Stimulated activated naive CD8-positive, alpha-beta T cell treated with anti-CD3 and anti-CD28 coated beads, Interleukin-15, Interleukin-2, amounts not matched to agents 100 U/mL and 50 U/mL, for 24 hours (primary cell): ENCODE measurements at regions not wholly inside any gene's neighbourhood (a gene's known extent, or its start where the extent isn't known, plus 50 kb on each side); places are given as distances from the start of the nearest gene placed in this dataset.
"Not testable (repeated sequence)": the region's sequence is repeated elsewhere in the genome, so short reads cannot be mapped to it uniquely, and the experiment has no call there.

Experiments
- ATAC-seq: fragments of 150-1000 bp; cut with Tn5 transposase; one replicate; pipeline ENCODE4 v1.10.0; 2021
- DNase-seq: peaks from one replicate; pipeline ENCODE4 v3.0.0; 2021

GRCh38 chr6:119493980-119494379 lies 144.4 kb upstream of the MAN1A1 start:
- DNase-seq, result no peak

DNA sequence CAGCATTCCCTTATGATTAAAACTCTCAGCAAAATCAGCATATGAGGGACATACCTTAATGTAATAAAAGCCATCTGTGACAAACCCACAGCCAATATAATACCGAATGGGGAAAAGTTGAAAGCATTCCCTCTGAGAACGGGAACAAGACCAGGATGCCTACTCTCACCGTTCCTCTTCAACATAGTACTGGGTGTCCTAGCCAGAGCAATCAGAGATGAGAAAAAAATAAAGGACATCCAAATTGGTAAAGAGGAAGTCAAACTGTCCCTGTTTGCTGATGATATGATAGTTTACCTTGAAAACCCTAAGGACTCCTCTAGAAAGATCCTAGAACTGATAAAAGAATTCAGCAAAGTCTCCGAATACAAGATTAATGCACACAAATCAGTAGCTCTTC lies 141.6 kb upstream of the MAN1A1 start:
- not testable (repeated sequence) for DNase-seq, ATAC-seq

More at GRCh38 chr6:119493980-119494379, 144.4 kb upstream of the MAN1A1 start:
- no peak for ATAC-seq

- DNase-seq, ATAC-seq: not testable (repeated sequence)
Measured at GRCh38 chr6:119490050-119490449, 140.5 kb upstream of the MAN1A1 start.

- ATAC-seq (no peak), DNase-seq (no peak)
Measured at GRCh38 chr6:119484598-119484997, 135.0 kb upstream of the MAN1A1 start.

- DNase-seq, result no peak
Measured at GRCh38 chr6:119483908-119484307, 134.3 kb upstream of the MAN1A1 start.

DNA sequence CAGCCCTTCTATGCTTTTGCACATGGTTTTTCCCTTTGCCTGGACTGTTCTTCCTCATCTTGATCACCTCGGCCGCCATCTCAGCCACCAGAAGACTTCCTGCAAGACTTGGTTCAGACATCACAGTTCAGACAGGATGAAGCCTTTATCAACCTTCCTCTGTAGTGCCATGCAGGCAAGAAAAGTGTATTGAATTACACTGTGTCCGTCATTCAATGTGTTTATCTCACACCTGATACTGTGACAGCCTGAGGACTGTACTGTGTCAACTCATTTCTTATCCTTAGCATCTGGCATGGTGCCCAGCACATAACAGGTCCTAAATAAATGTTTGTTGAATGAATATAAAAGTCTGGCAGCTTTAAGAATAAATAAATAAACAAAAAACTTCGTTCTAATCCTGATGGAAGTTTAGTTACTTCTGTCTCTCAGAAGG lies 133.3 kb upstream of the MAN1A1 start:
- ATAC-seq, result no peak
- no peak for DNase-seq

More at GRCh38 chr6:119483908-119484307, 134.3 kb upstream of the MAN1A1 start:
- ATAC-seq, result no peak

GRCh38 chr6:119481976-119482375 lies 132.4 kb upstream of the MAN1A1 start:
- ATAC-seq (no peak), DNase-seq (no peak)

DNA sequence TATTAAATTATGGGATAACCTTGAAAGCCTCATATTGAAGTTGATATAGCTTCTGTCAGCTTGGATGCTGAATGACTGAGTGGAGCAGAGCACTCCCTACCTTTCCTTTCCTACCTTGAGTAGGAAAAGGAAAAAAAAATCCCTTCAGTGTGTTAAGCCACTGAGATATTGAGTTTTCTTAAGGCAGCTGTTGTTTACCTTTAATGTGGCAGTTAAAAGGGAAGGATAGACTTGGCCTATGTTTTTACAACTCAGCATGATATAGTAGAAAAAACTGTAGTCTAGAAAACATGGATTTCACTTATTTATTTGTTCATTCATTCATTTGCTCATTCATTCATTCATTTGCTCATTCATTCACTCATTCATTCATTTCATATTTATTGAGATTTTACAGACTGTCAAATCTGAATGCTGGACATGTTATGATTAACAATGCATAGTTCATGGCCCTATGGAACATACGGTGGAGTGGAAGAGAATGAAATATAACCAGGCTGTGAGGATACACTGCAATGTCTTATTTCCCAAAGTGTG lies 131.5 kb upstream of the MAN1A1 start:
- ATAC-seq (no peak), DNase-seq (no peak)

DNA sequence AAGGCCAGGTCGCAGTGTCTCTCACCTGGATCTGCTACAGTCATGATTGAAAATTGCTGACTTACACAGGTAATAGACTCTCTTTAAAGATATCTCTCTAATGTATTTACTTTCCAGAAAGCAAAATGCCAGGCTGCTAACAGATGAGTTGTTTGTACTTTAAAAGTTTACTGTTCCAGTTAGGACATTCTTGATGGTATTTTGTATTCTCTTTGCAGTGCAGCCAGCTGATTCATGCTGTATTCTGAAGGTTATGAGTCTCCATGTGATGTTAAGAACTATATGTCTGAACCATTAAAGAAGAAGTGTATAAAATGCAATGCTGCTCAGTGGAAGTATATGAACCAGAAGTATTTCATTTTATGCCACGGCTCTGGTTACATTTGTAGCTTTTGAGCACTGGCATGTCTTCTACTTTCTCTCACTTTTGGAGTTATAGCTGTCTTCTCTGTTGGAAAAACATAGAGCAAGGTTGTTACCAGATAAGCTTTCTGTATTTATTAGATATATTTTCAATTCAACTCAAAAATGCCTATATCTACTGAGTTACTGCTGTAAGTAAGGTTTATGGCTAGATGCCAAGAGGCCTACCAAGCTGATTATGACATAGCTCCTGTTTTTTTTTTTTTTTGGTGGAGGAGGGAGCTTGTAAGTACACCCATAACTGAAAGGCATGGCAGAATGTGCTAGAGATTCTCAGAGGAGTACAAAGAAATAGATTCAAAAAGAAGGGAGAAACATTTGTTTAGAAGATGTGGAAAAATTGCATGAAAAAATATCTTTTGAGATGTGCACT lies 130.5 kb upstream of the MAN1A1 start:
- DNase-seq, result no peak
- no peak for ATAC-seq

DNA sequence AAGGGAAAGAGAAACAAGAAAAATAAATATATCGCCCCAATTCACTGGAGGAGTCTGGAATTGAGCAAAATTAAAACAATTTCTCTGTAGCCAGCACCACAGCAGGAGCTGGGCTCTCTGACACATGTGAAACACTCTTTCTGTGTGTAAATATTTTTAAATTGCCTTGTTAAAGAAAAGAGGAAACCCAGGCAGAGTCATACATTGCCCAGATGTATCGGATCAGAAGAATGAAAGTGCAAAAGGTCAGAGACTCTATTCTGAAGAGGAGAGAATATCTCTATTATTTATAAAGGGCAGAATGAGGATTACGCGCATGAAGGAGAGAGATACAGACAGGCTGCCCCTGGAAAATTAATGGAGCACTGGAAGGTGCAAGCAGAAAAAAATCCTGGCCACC lies 127.0 kb upstream of the MAN1A1 start:
- DNase-seq, result no peak
- no peak for ATAC-seq

DNA sequence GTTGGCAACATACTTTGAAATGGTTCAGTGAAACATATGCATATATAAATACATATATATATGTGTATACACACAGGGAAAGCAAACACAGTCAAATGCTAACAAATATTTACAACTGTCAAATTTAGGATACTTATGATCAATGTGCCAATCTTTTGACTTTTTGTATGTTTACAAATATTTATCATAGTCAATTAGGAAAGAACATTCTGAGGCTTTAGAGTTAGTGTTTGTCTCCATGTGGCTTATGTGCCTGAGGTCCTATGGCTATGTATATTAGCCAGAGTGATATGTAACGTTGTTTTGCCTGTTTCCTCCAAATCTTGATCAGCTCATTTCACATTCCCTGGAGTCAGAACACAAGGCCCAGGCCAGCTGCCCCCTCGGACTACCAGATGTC lies 126.5 kb upstream of the MAN1A1 start:
- no peak for DNase-seq

DNA sequence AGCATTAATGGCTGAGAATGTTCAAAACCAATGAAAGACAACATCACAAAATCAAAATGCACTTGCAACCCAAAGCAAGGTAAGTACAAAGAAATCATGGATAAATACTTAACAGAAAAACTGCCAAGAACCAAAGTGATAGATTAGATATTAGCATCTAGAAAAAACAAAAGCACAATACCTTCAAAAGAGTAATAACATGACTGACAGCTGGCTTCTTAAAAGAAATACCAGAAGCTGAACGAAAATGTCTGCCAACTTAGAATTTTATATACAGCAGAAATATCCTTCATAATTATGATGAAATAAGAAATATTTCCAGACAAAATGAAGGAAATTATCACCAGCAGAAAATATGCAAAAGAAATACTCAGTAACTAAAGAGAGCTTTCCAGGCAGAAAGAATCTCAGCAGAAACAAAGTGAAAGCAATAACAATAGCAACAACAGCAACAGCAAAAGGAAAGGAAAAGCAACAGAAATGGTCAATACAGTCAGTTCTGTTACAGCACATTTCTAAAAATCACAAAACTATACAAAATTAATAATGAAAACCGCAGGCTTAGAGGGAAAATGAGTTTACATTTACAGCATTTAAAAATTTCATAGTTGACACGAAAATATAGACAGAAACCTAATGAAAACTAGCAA lies 121.5 kb upstream of the MAN1A1 start:
- ATAC-seq, result no peak
- DNase-seq, result no peak

More for the DNA sequence above, 126.5 kb upstream of the MAN1A1 start:
- ATAC-seq, result no peak

GRCh38 chr6:119467488-119468081 lies 118.0 kb upstream of the MAN1A1 start:
- DNase-seq (no peak), ATAC-seq (no peak)

- ATAC-seq (no peak), DNase-seq (no peak)
Measured at GRCh38 chr6:119466226-119466625, 116.7 kb upstream of the MAN1A1 start.

- ATAC-seq, result peak; percentile 78
- DNase-seq, result no peak
Measured at GRCh38 chr6:119463081-119463626, 113.6 kb upstream of the MAN1A1 start.

DNA sequence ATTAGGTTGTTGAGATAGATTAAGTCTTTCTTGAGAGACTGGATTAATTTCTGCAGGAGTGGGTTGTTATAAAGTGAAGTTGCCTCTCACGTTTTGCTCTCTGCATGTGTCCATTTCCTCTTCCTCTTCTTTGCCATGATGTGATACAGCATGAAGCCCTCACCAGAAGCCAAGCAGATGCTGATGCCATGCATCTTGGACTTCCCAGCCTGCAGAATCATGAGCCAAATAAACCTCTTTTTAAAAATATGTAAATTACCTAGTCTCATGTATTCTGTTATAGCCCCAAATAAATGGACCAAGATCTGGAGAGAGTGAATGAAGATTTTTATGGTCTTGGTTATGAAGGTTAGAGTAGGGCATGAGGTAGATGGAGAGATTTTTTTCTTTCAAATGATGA lies 111.6 kb upstream of the MAN1A1 start:
- no peak for DNase-seq
- ATAC-seq, result no peak

- DNase-seq (no peak), ATAC-seq (no peak)
Measured at GRCh38 chr6:119459207-119459974, 109.8 kb upstream of the MAN1A1 start.

DNA sequence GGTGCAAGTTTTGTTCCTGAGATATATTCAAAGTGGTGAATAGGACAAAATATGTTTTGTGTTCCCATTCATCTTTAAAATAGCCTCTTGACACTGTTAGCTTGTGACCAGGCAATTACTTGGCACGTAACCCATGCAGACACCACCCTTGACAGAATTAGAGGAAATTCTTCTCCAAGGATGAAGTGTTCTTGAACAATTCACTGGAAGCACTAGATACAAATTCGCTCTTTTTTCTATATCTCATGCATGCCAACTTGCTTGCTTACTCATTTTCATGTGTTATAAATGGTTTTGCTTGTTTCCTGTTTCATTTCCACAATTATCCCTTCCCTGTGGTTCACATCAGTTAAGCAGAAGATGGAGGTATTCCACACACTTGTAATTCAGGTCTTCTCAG lies 105.2 kb upstream of the MAN1A1 start:
- ATAC-seq (no peak), DNase-seq (no peak)

DNA sequence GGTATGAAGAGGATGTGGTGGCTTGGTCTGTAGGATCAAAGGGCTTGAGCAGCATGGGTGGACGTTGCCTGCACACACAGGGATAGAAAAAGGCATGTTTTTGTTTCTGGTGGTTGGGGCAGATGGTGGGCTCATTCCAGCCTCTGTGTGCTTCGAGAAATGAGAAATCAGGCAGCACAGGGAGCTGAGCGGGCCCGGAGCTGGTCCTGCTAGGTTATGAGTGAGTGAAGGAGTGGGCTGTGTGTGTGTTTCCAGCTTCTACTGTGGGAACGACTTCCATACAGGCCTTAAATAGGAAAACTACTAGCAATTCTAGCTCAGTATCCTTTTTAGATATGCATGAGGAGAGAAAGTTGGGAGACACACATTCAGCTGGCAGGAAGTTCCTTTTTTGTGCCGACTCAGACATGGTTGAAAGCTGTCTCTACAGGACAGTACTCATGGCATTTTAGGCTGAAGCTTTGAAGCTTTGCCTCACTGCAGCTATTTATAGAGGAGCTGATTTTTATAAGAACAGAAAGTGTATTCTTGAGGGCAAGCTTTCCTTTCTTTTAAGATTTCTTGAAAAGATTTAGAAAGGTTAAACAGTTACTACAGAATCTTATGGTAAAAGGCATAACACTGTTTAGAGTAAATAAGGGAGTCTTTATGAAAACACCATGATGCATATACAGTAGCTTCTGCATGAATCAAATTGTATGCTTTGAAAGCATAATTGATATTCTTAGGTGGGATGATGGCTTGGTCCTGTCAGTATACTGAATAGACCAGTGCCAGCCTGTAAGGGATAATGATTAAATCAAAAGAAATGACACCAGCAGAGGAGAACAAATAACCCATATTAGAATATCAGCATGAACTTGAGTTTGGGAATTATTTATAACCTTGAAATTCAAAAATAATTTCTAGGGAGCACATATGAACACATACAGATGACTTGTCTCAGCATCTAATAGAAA lies 104.0 kb upstream of the MAN1A1 start:
- no peak for DNase-seq
- no peak for ATAC-seq

DNA sequence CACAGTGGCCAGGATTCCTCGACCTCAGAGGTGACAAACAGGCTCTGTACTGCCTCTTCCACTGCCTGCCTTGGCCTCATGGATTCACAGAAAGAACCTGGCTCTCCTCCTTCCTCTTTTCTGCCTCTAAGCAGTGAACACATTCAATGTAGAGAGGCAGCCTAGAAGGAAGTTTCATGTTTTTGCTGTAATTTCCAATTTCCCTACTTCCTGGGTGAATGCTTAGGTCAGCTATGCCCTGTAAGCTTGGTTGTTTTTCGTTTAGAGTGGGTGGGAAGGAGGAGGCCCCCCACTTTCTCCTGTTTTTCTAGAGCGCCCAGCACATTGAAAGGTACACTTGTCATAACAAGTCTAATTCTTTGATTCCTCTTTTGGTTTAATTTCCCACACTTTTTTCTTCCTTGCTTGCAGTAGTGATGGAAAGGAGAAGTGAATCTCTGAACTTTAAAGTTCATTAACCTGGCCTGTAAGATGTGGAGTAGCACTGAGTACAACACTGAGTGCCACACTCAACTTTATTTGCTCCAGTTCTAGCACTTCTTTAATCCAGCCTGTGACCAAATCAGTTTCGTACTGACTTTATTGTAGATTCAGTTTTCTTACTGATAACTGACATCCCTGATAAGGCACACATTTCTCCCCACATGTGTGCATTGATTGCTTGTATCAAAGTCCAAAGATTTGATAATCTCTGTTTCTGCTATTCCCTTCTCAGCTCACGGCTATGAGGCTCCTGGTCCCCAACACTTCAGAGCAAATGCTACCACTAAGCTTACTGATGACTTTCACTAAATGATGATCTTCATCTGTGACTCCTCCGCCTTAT lies 100.0 kb upstream of the MAN1A1 start:
- ATAC-seq (no peak), DNase-seq (no peak)
